Neutrophil (primary cell): ENCODE measurements at regions not wholly inside any gene's neighbourhood (a gene's known extent, or its start where the extent isn't known, plus 50 kb on each side); places are given as distances from the start of the nearest gene placed in this dataset.
"Not testable (repeated sequence)": the region's sequence is repeated elsewhere in the genome, so short reads cannot be mapped to it uniquely, and the experiment has no call there.

Experiments
- H3K27ac ChIP-seq: fragments of 200-600 bp; sonication (generic); 2 replicates; pipeline ENCODE4 v1.5.1; 2016; ENCODE audit warnings: mild to moderate bottlenecking, moderate library complexity
- H3K27me3 ChIP-seq: fragments of 200-600 bp; sonication (generic); 2 replicates; pipeline ENCODE4 v1.6.0; 2016; ENCODE audit warnings: mild to moderate bottlenecking
- H3K36me3 ChIP-seq: fragments of 200-600 bp; sonication (generic); 2 replicates; pipeline ENCODE4 v1.5.1; 2017
- H3K4me1 ChIP-seq, 2 experiments: fragments of 200-600 bp in 1 of 2; sonication (generic) in 1 of 2; 1 replicate in 1 of 2; 2 replicates in 1 of 2; pipeline versions ENCODE4 v1.5.1 to v1.6.1; 2013 to 2016; ENCODE audit warnings: low read depth in 1 of 2, low read length in 1 of 2, mild to moderate bottlenecking in 1 of 2, moderate library complexity in 1 of 2; ENCODE audit not compliant: control insufficient read depth in 1 of 2, insufficient read depth in 1 of 2
- H3K4me3 ChIP-seq, 2 experiments: fragments of 200-600 bp in 1 of 2; sonication (generic) in 1 of 2; 1 replicate in 1 of 2; 2 replicates in 1 of 2; pipeline ENCODE4 v1.5.1; 2013 to 2016; ENCODE audit warnings: low read depth in 1 of 2, low read length in 1 of 2, mild to moderate bottlenecking in 1 of 2, moderate library complexity in 1 of 2
- H3K9me3 ChIP-seq: fragments of 200-600 bp; sonication (generic); 2 replicates; pipeline ENCODE4 v1.5.1; 2016
- CTCF ChIP-seq: fragments of 200-600 bp; sonication (generic); IDR thresholded peaks from 2 replicates; pipeline ENCODE4 v1.5.1; 2016; ENCODE audit warnings: antibody characterized with exemption

GRCh38 chr7:9504678-9505077 lies 1071.3 kb downstream of the NXPH1 start:
- no peaks in the 10 kb centered on the region for H3K9me3 ChIP-seq
- TF ChIP-seq CTCF: no peak
- no peaks in the 10 kb centered on the region for H3K36me3 ChIP-seq
- H3K27me3 ChIP-seq: no peaks in the 10 kb centered on the region
- H3K27ac ChIP-seq: no peak overlapping the region
- H3K4me3 ChIP-seq: no peak overlapping the region
- no peaks in the 10 kb centered on the region for H3K4me1 ChIP-seq

GRCh38 chr7:9505516-9505915 lies 1072.1 kb downstream of the NXPH1 start:
- Histone ChIP-seq H3K4me3 (no peak overlapping the region), H3K9me3 (no peaks in the 10 kb centered on the region), H3K27ac (no peak overlapping the region), H3K4me1 (no peaks in the 10 kb centered on the region), H3K36me3 (no peaks in the 10 kb centered on the region), H3K27me3 (no peaks in the 10 kb centered on the region)
- TF ChIP-seq CTCF: no peak

- Histone ChIP-seq H3K27me3 (no peaks in the 10 kb centered on the region), H3K9me3 (no peaks in the 10 kb centered on the region), H3K36me3 (no peaks in the 10 kb centered on the region), H3K4me1 (no peaks in the 10 kb centered on the region), H3K4me3 (no peak overlapping the region), H3K27ac (no peak overlapping the region)
- TF ChIP-seq CTCF: no peak
These were observed 1073.9 kb downstream of the NXPH1 start for GRCh38 chr7:9507290-9507689.

GRCh38 chr7:9516662-9517061 lies 1083.3 kb downstream of the NXPH1 start:
- TF ChIP-seq CTCF: no peak
- H3K9me3 ChIP-seq: no peaks in the 10 kb centered on the region
- no peak overlapping the region for H3K4me3 ChIP-seq
- H3K4me1 ChIP-seq: no peaks in the 10 kb centered on the region
- H3K36me3 ChIP-seq: no peaks in the 10 kb centered on the region
- H3K27ac ChIP-seq: no peak overlapping the region
- no peaks in the 10 kb centered on the region for H3K27me3 ChIP-seq

- Histone ChIP-seq H3K4me1 (no peaks in the 10 kb centered on the region), H3K4me3 (no peak overlapping the region), H3K27me3 (no peaks in the 10 kb centered on the region), H3K9me3 (no peaks in the 10 kb centered on the region), H3K36me3 (no peaks in the 10 kb centered on the region), H3K27ac (no peak overlapping the region)
- TF ChIP-seq CTCF: no peak
These were observed 1090.2 kb downstream of the NXPH1 start for GRCh38 chr7:9523579-9523978.

- not testable (repeated sequence) for H3K4me3 ChIP-seq, H3K36me3 ChIP-seq, H3K9me3 ChIP-seq, H3K4me1 ChIP-seq, H3K27ac ChIP-seq, H3K27me3 ChIP-seq
These were observed 1119.0 kb downstream of the NXPH1 start for GRCh38 chr7:9552431-9552830.
